H1 (cell line): ENCODE measurements at regions not wholly inside any gene's neighbourhood (a gene's known extent, or its start where the extent isn't known, plus 50 kb on each side); places are given as distances from the start of the nearest gene placed in this dataset.

ENCODE experiments used
- CTCF ChIA-PET: fragments of 300-600 bp; sonication (Branson Sonifier 250); formaldehyde crosslinking; loops from one replicate; lab custom pipeline; 2021; ENCODE audit not compliant: partially characterized antibody; lab: Charles Lee
- POLR2A ChIA-PET: fragments of 300-600 bp; sonication (Branson Sonifier 250); formaldehyde crosslinking; loops from one replicate; lab custom pipeline; 2021; ENCODE audit warnings: inconsistent platforms; ENCODE audit not compliant: partially characterized antibody; lab: Charles Lee
- DNase-seq, 2 experiments: peaks; one replicate each; pipeline versions ENCODE4 v3.0.0 to v3.0.0-alpha.2; 2010 to 2022; ENCODE audit warnings: low spot score in 2 of 2, low read depth in 1 of 2, mixed read lengths in 1 of 2
- FAIRE-seq: peaks from 2 replicates; lab custom pipeline; 2011; peaks lifted over from hg19 to GRCh38; lab: Jason Lieb, UNC
- H2AFZ ChIP-seq: 2 replicates; pipeline ENCODE4 v1.8.1; 2012; ENCODE audit warnings: low read length, inconsistent platforms
- H2AK5ac ChIP-seq: 2 replicates; pipeline ENCODE4 v1.6.1; 2013; ENCODE audit warnings: low read depth, low read length
- H2BK120ac ChIP-seq: replicated peaks from 2 replicates; pipeline ENCODE3; 2013; ENCODE audit warnings: low read depth, low read length, inconsistent platforms
- H2BK12ac ChIP-seq: 2 replicates; pipeline ENCODE4 v1.6.1; 2013; ENCODE audit warnings: low read depth, low read length
- H2BK15ac ChIP-seq: 2 replicates; pipeline ENCODE4 v1.6.1; 2013; ENCODE audit warnings: low read length
- H2BK20ac ChIP-seq: 2 replicates; pipeline ENCODE4 v1.6.1; 2013; ENCODE audit warnings: low read length
- H2BK5ac ChIP-seq: 2 replicates; pipeline ENCODE4 v1.6.1; 2013; ENCODE audit warnings: low read depth, low read length
- H3K14ac ChIP-seq: 2 replicates; pipeline ENCODE4 v1.6.1; 2013; ENCODE audit warnings: inconsistent platforms; ENCODE audit not compliant: insufficient read length
- H3K18ac ChIP-seq: 2 replicates; pipeline ENCODE4 v1.6.1; 2013; ENCODE audit warnings: low read length; ENCODE audit errors: extremely low read depth
- H3K23ac ChIP-seq: 2 replicates; pipeline ENCODE4 v1.6.1; 2013; ENCODE audit warnings: inconsistent platforms; ENCODE audit not compliant: insufficient read length
- H3K23me2 ChIP-seq: 2 replicates; pipeline ENCODE4 v1.6.1; 2013; ENCODE audit warnings: low read depth, low read length
- H3K27ac ChIP-seq: 2 replicates; pipeline ENCODE4 v1.6.1; 2011; ENCODE audit warnings: low read depth, low read length, inconsistent platforms
- H3K27me3 ChIP-seq, 4 experiments: replicated peaks in 1 of 4; 1 replicate in 1 of 4; 2 replicates in 3 of 4; pipeline versions ENCODE4 v1.6.1 to v1.8.1; 2011 to 2013; ENCODE audit warnings: low read length in 3 of 4, mild to moderate bottlenecking in 3 of 4, inconsistent platforms in 2 of 4, mixed read lengths in 2 of 4, moderate library complexity in 1 of 4; ENCODE audit not compliant: control insufficient read depth in 3 of 4, insufficient read depth in 3 of 4; ENCODE audit errors: extremely low read depth in 1 of 4
- H3K36me3 ChIP-seq, 4 experiments: 2 replicates each; pipeline versions ENCODE4 v1.6.1 to v1.8.1; 2011 to 2013; ENCODE audit warnings: mild to moderate bottlenecking in 4 of 4, low read length in 3 of 4, moderate library complexity in 2 of 4, control low read depth in 1 of 4, inconsistent platforms in 1 of 4; ENCODE audit not compliant: insufficient read depth in 4 of 4, control insufficient read depth in 2 of 4
- H3K4ac ChIP-seq: replicated peaks from 2 replicates; pipeline ENCODE3; 2013; ENCODE audit warnings: low read length, low read depth, mixed read lengths, inconsistent platforms; ENCODE audit not compliant: insufficient read length
- H3K4me1 ChIP-seq, 4 experiments: replicated peaks in 1 of 4; 1 replicate in 1 of 4; 2 replicates in 3 of 4; pipeline versions ENCODE4 v1.6.1 to v1.8.1; 2011 to 2013; ENCODE audit warnings: low read length in 3 of 4, inconsistent platforms in 2 of 4, mixed read lengths in 1 of 4; ENCODE audit not compliant: insufficient read depth in 4 of 4, control insufficient read depth in 3 of 4
- H3K4me2 ChIP-seq, 2 experiments: 2 replicates each; pipeline versions ENCODE4 v1.6.1 to v1.8.1; 2011 to 2013; ENCODE audit warnings: low read depth in 2 of 2, low read length in 2 of 2, control low read depth in 1 of 2, inconsistent platforms in 1 of 2, mild to moderate bottlenecking in 1 of 2; ENCODE audit not compliant: insufficient read depth in 1 of 2
- H3K4me3 ChIP-seq, 4 experiments: fragments of 200-600, 300-600 bp in 1 of 4; sonication (generic), shearing (Covaris generic), sonication (Bioruptor Twin) in 1 of 4; 2 replicates each; pipeline versions ENCODE4 v1.5.1 to v1.8.1; 2011 to 2016; ENCODE audit warnings: low read length in 4 of 4, low read depth in 3 of 4, control low read depth in 2 of 4, inconsistent platforms in 2 of 4, mild to moderate bottlenecking in 2 of 4, mixed read lengths in 1 of 4, moderate library complexity in 1 of 4; ENCODE audit not compliant: insufficient read depth in 2 of 4; ENCODE audit errors: extremely low read depth in 1 of 4
- H3K56ac ChIP-seq: replicated peaks from 2 replicates; pipeline ENCODE3; 2013; ENCODE audit warnings: low read depth, mild to moderate bottlenecking, mixed read lengths, low read length, inconsistent platforms; ENCODE audit not compliant: insufficient read length
- H3K79me1 ChIP-seq: 2 replicates; pipeline ENCODE4 v1.6.1; 2013; ENCODE audit warnings: low read depth, low read length, control low read depth
- H3K79me2 ChIP-seq, 2 experiments: 2 replicates each; pipeline versions ENCODE4 v1.6.1 to v1.8.1; 2012 to 2013; ENCODE audit warnings: low read length in 2 of 2, mild to moderate bottlenecking in 2 of 2, inconsistent platforms in 1 of 2; ENCODE audit not compliant: insufficient read depth in 2 of 2, control insufficient read depth in 1 of 2
- H3K9ac ChIP-seq, 4 experiments: replicated peaks in 1 of 4; 1 replicate in 1 of 4; 2 replicates in 3 of 4; pipeline versions ENCODE4 v1.6.1 to v1.8.1; 2011 to 2013; ENCODE audit warnings: low read depth in 3 of 4, low read length in 3 of 4, control low read depth in 2 of 4, mild to moderate bottlenecking in 2 of 4, moderate library complexity in 2 of 4, inconsistent platforms in 1 of 4; ENCODE audit errors: extremely low read depth in 1 of 4
- H3K9me3 ChIP-seq, 2 experiments: 2 replicates each; pipeline versions ENCODE4 v1.6.1 to v1.8.1; 2012 to 2013; ENCODE audit warnings: mild to moderate bottlenecking in 2 of 2, moderate library complexity in 2 of 2, control low read depth in 1 of 2, inconsistent platforms in 1 of 2, low read depth in 1 of 2, low read length in 1 of 2, mixed read lengths in 1 of 2; ENCODE audit not compliant: insufficient read depth in 2 of 2
- H4K20me1 ChIP-seq, 2 experiments: replicated peaks in 1 of 2; 2 replicates each; pipeline versions ENCODE3 to v1.8.1; 2011 to 2013; ENCODE audit warnings: inconsistent platforms in 2 of 2, low read length in 2 of 2, mild to moderate bottlenecking in 1 of 2; ENCODE audit not compliant: insufficient read depth in 2 of 2, control insufficient read depth in 1 of 2
- H4K5ac ChIP-seq: 2 replicates; pipeline ENCODE4 v1.6.1; 2013; ENCODE audit warnings: low read length, low read depth, mixed read lengths, inconsistent platforms; ENCODE audit not compliant: insufficient read length
- H4K8ac ChIP-seq: 2 replicates; pipeline ENCODE4 v1.8.0; 2013; ENCODE audit warnings: mild to moderate bottlenecking, moderate library complexity, low read length, inconsistent platforms; ENCODE audit not compliant: insufficient read depth; ENCODE audit errors: extremely low read depth
- H4K91ac ChIP-seq: replicated peaks from 2 replicates; pipeline ENCODE3; 2013; ENCODE audit warnings: low read length, mixed read lengths, inconsistent platforms; ENCODE audit not compliant: insufficient read length
- EP300 ChIP-seq, 2 experiments: IDR thresholded peaks; 1 replicate in 1 of 2; 2 replicates in 1 of 2; pipeline ENCODE4 v1.6.1; 2011 to 2012; ENCODE audit warnings: low read depth in 2 of 2, low read length in 2 of 2, mild to moderate bottlenecking in 2 of 2, borderline replicate concordance in 1 of 2, inconsistent platforms in 1 of 2, moderate library complexity in 1 of 2
- JUN ChIP-seq: IDR thresholded peaks from 2 replicates; pipeline ENCODE4 v1.6.1; 2011; ENCODE audit warnings: low read depth, mild to moderate bottlenecking, improper control_type of control experiment, low read length
- POLR2A ChIP-seq, 2 experiments: IDR thresholded peaks; 1 replicate in 1 of 2; 2 replicates in 1 of 2; pipeline ENCODE4 v1.6.1; 2011; ENCODE audit warnings: low read depth in 2 of 2, low read length in 2 of 2, mild to moderate bottlenecking in 2 of 2; ENCODE audit errors: control extremely low read depth in 1 of 2
- POU5F1 ChIP-seq: IDR thresholded peaks from 2 replicates; pipeline ENCODE4 v1.6.1; 2011; ENCODE audit warnings: low read depth, mild to moderate bottlenecking, low read length, moderate library complexity
- RAD21 ChIP-seq, 2 experiments: IDR thresholded peaks in 1 of 2; conservative IDR thresholded peaks in 1 of 2; 2 replicates each; pipeline ENCODE4 v1.6.1; 2011; ENCODE audit warnings: low read depth in 2 of 2, low read length in 2 of 2, improper control_type of control experiment in 1 of 2, inconsistent platforms in 1 of 2, mild to moderate bottlenecking in 1 of 2, moderate library complexity in 1 of 2
- RNF2 ChIP-seq: fragments of 200-900, 300-1000 bp; sonication (generic); IDR thresholded peaks from 2 replicates; pipeline ENCODE4 v1.7.1; 2016; ENCODE audit warnings: borderline replicate concordance, low read depth, mild to moderate bottlenecking, antibody characterized with exemption, low read length; ENCODE audit not compliant: poor library complexity, severe bottlenecking; ENCODE audit errors: missing control alignments
- SIN3A ChIP-seq, 2 experiments: IDR thresholded peaks in 1 of 2; conservative IDR thresholded peaks in 1 of 2; 2 replicates each; pipeline ENCODE4 v1.6.1; 2011 to 2012; ENCODE audit warnings: low read length in 2 of 2, improper control_type of control experiment in 1 of 2, low read depth in 1 of 2, mild to moderate bottlenecking in 1 of 2
- SIX5 ChIP-seq: IDR thresholded peaks from 2 replicates; pipeline ENCODE4 v1.6.1; 2011; ENCODE audit warnings: mild to moderate bottlenecking, low read depth, low read length
- TCF12 ChIP-seq: IDR thresholded peaks from 2 replicates; pipeline ENCODE4 v1.6.1; 2011; ENCODE audit warnings: low read depth, mild to moderate bottlenecking, low read length
- TEAD4 ChIP-seq: IDR thresholded peaks from 2 replicates; pipeline ENCODE4 v1.6.1; 2012; ENCODE audit warnings: low read depth, low read length, inconsistent platforms, mixed read lengths
- ZNF274 ChIP-seq: IDR thresholded peaks from 2 replicates; pipeline ENCODE4 v1.7.0; 2012; ENCODE audit warnings: low read length, borderline replicate concordance; ENCODE audit errors: extremely low read depth
- WGBS, 2 experiments: shearing (Covaris generic) in 1 of 2; methylation state at CpG; one replicate each; pipeline versions ENCODE4 v1.1.6 to v1.1.7; 2013 to 2015; ENCODE audit warnings: low lambda C conversion rate in 2 of 2, mixed read lengths in 2 of 2, inconsistent platforms in 1 of 2, low coverage in 1 of 2, missing lambda C conversion rate in 1 of 2; ENCODE audit not compliant: insufficient replicate concordance in 2 of 2, insufficient coverage in 1 of 2, insufficient read length in 1 of 2; ENCODE audit errors: extremely low coverage in 1 of 2, missing lambda C conversion rate in 1 of 2; 5-methylcytosine and 5-hydroxymethylcytosine counted together
- TF ChIP-seq, protein P1 (sequence below): IDR thresholded peaks from 2 replicates; pipeline ENCODE4 v1.6.1; 2012; ENCODE audit warnings: inconsistent platforms
- TF ChIP-seq, protein P2 (sequence below): IDR thresholded peaks from 2 replicates; pipeline ENCODE4 v1.6.1; 2012; ENCODE audit warnings: inconsistent platforms

DNA sequence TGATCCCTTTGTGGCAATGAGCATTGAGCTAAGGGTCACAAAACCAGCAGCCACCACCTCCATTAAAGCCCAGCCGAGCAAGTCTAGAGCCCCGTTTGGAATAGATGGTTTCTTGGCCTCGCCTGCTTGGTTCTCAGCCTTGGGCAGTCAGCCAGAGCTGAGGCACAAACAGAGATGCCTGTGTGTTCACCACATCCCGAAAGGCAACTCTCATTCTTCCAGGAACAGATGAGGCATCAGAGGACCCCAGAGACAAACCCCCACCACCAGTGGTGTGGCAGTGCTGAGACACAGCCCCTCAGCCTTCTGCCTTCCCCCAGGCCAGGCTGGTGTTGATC is 203.3 kb upstream of the ZMIZ1 start:
- Histone ChIP-seq H3K4me2 (no peak overlapping the region), H4K91ac (no peak overlapping the region), H3K9me3 (no peaks in the 10 kb centered on the region), H3K18ac (no peak overlapping the region), H4K8ac (no peak overlapping the region), H3K23me2 (no peaks in the 10 kb centered on the region), H3K27me3 (peaks cover 0 to 3% (median 0%) of the 10 kb centered on the region in 4 experiments; a peak in 1 of 7 replicates), H2BK15ac (no peak overlapping the region), H2BK12ac (no peak overlapping the region), H3K56ac (no peak overlapping the region), H4K5ac (no peak overlapping the region), H2AFZ (no peak overlapping the region), H2BK120ac (no peak overlapping the region), H3K9ac (no peak overlapping the region), H3K4me1 (no peaks in the 10 kb centered on the region), H2BK5ac (no peak overlapping the region), H3K79me1 (no peaks in the 10 kb centered on the region), H3K4me3 (no peak overlapping the region), H3K4ac (no peak overlapping the region), H3K36me3 (no peaks in the 10 kb centered on the region), H3K23ac (no peak overlapping the region), H3K79me2 (no peaks in the 10 kb centered on the region), H3K27ac (no peak overlapping the region), H2AK5ac (no peak overlapping the region), H4K20me1 (no peaks in the 10 kb centered on the region), H3K14ac (no peak overlapping the region), H2BK20ac (no peak overlapping the region)
- FAIRE-seq (no peak), DNase-seq (no peak)
- WGBS, 2 experiments = 87% methylated on average over 4 of the region's 4 CpGs; no CpG with 5 or more reads in 1 of the 2 experiments
- ChIA-PET POLR2A (no interaction called here), CTCF (no interaction called here)
- TF ChIP-seq RAD21 (IDR thresholded peaks at IDR 0.05 in 1 of 2, conservative IDR thresholded peaks at IDR 0.05 in 1 of 2; ENCODE audit: low read depth in 2 of 2, low read length in 2 of 2) (no peak), TEAD4 (no peak), POU5F1 (no peak), JUN (no peak), POLR2A (IDR thresholded peaks at IDR 0.05; ENCODE audit: control extremely low read depth in 1 of 2, low read depth in 2 of 2, low read length in 2 of 2) (no peak), ZNF274 (no peak), TCF12 (no peak), SIN3A (conservative IDR thresholded peaks at IDR 0.05 in 1 of 2, IDR thresholded peaks at IDR 0.05 in 1 of 2; ENCODE audit: low read depth in 1 of 2, low read length in 2 of 2) (no peak), RNF2 (no peak), SIX5 (no peak), EP300 (IDR thresholded peaks at IDR 0.05; ENCODE audit: borderline replicate concordance in 1 of 2, low read depth in 2 of 2, low read length in 2 of 2) (no peak)
- TF ChIP-seq, protein P1, sequence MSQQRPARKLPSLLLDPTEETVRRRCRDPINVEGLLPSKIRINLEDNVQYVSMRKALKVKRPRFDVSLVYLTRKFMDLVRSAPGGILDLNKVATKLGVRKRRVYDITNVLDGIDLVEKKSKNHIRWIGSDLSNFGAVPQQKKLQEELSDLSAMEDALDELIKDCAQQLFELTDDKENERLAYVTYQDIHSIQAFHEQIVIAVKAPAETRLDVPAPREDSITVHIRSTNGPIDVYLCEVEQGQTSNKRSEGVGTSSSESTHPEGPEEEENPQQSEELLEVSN = no peak
- TF ChIP-seq, protein P2, sequence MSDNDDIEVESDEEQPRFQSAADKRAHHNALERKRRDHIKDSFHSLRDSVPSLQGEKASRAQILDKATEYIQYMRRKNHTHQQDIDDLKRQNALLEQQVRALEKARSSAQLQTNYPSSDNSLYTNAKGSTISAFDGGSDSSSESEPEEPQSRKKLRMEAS = no peak
